ENCODE measurements at regions not wholly inside any gene's neighbourhood (a gene's known extent, or its start where the extent isn't known, plus 50 kb on each side); places are given as distances from the start of the nearest gene placed in this dataset.

DNA sequence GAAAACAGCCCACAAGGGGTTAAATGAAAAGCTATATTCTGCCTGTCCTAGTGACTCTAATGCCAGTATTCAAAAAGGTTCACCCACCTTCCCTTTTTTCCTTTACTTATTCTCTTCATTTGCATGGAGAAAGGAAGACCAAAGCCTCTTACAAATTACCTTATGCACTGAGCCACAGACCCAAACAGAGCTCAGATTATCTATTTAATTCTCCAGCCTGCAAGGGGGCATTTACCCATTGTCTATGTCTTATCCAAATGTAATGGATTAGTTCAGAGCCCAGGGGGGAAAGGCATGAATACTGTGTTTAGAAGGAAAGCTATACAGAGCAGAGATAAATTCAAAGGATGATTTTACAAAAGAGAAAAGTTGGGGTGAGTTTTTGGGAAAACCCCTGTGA lies 388.5 kb downstream of the OMA1 start (continued):
- TF ChIP-seq GABPA (IDR thresholded peaks at IDR 0.05; ENCODE audit: low read depth) (no peak), PBX3 (IDR thresholded peaks at IDR 0.05) (no peak)
- TF ChIP-seq, protein P1, sequence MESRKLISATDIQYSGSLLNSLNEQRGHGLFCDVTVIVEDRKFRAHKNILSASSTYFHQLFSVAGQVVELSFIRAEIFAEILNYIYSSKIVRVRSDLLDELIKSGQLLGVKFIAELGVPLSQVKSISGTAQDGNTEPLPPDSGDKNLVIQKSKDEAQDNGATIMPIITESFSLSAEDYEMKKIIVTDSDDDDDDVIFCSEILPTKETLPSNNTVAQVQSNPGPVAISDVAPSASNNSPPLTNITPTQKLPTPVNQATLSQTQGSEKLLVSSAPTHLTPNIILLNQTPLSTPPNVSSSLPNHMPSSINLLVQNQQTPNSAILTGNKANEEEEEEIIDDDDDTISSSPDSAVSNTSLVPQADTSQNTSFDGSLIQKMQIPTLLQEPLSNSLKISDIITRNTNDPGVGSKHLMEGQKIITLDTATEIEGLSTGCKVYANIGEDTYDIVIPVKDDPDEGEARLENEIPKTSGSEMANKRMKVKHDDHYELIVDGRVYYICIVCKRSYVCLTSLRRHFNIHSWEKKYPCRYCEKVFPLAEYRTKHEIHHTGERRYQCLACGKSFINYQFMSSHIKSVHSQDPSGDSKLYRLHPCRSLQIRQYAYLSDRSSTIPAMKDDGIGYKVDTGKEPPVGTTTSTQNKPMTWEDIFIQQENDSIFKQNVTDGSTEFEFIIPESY (IDR thresholded peaks at IDR 0.05; ENCODE audit: borderline replicate concordance, low read depth) = no peak

DNA sequence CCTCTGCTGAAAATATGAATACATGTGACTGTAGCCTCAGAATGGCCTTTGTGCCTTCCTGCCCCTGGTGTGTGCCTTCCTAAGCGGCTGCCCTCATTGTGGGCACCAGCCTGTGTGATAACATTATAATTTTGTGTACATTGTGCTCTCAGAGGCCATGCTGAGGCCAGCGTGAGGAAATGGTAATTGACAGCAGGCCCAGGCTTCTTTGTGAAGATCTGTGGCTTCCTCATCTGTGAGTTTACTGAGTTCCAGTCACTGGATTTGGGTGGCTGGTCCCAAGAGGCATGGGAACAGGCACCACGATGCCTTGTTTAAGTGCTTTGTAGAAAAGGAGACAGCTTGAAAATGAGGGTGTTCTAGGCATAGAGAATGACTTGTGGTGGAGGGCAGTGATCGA lies 389.3 kb downstream of the OMA1 start:
- Histone ChIP-seq H3K9me3 (no peaks in the 10 kb centered on the region), H3K79me2 (ENCODE audit: insufficient read depth) (no peaks in the 10 kb centered on the region), H3K36me3 (replicated peaks in 1 of 2; ENCODE audit: control insufficient read depth in 1 of 2, insufficient read depth in 2 of 2, low read length in 1 of 2) (no peaks in the 10 kb centered on the region), H3K9me2 (no peaks in the 10 kb centered on the region), H3K9ac (no peak overlapping the region), H3K4me2 (no peak overlapping the region), H3K27ac (ENCODE audit: low read depth in 2 of 2, low read length in 1 of 2) (no peak overlapping the region), H3K27me3 (ENCODE audit: insufficient read depth) (no peaks in the 10 kb centered on the region), H3F3A (replicated peaks; ENCODE audit: insufficient read depth) (no peaks in the 10 kb centered on the region), H2AFZ (ENCODE audit: low read depth) (no peak overlapping the region), H3K4me3 (ENCODE audit: low read depth in 2 of 2, low read length in 1 of 2) (no peak overlapping the region), H4K20me1 (ENCODE audit: insufficient read depth) (no peaks in the 10 kb centered on the region), H3K4me1 (ENCODE audit: control insufficient read depth in 1 of 2, insufficient read depth in 2 of 2, low read depth in 1 of 2, low read length in 1 of 2) (peaks cover 0 to 2% of the 10 kb centered on the region in 2 experiments; a peak in 2 of 4 replicates)
- no peak for DNase-seq
- ChIA-PET POLR2A (no interaction called here), CTCF (interaction anchor here (1.2 to 2.7 kb wide), 2 partner anchors 9 to 1324 kb away, joined by 3 to 10 read pairs; no protein-coding TSS in a partner anchor)
- WGBS (ENCODE audit: low lambda C conversion rate) = 16% methylated on average over 4 of the region's 4 CpGs
- TF ChIP-seq CTCF (IDR thresholded peaks at IDR 0.05) (no peak), RFX5 (IDR thresholded peaks at IDR 0.05; ENCODE audit: low read length) (no peak), RAD21 (IDR thresholded peaks at IDR 0.05; ENCODE audit: low read length) (no peak), ELF1 (IDR thresholded peaks at IDR 0.05) (no peak), FOSL2 (IDR thresholded peaks at IDR 0.05; ENCODE audit: borderline replicate concordance, low read depth) (no peak), FOXM1 (IDR thresholded peaks at IDR 0.05; ENCODE audit: low read depth) (no peak), YY1 (IDR thresholded peaks at IDR 0.05; ENCODE audit: low read depth) (no peak)
- TF ChIP-seq, protein P1 (IDR thresholded peaks at IDR 0.05; ENCODE audit: borderline replicate concordance, low read depth) = no peak

Data from SK-N-SH (cell line).